Spinal cord (tissue), 9 donors: ENCODE measurements at regions not wholly inside any gene's neighbourhood (a gene's known extent, or its start where the extent isn't known, plus 50 kb on each side); places are given as distances from the start of the nearest gene placed in this dataset.
A peak's percentile ranks its signal among the peaks of the same experiment; 100 is the strongest.

Experiments
- DNase-seq, 6 donors: peaks; one replicate each; pipeline versions ENCODE4 v3.0.0 to v3.0.0-alpha.2; 2013 to 2015; ENCODE audit warnings: low spot score in 6 of 6, low read depth in 4 of 6
- H3K27ac ChIP-seq: one replicate; pipeline ENCODE4 v1.5.1; 2013; ENCODE audit warnings: low read depth, low read length, control low read depth
- H3K27me3 ChIP-seq: one replicate; pipeline ENCODE4 v1.6.1; 2013; ENCODE audit warnings: low read length; ENCODE audit not compliant: control insufficient read depth, insufficient read depth
- H3K36me3 ChIP-seq: one replicate; pipeline ENCODE4 v1.6.1; 2013; ENCODE audit warnings: low read length; ENCODE audit not compliant: control insufficient read depth, insufficient read depth
- H3K4me1 ChIP-seq: one replicate; pipeline ENCODE4 v1.6.1; 2013; ENCODE audit warnings: low read length; ENCODE audit not compliant: control insufficient read depth, insufficient read depth
- H3K4me3 ChIP-seq: one replicate; pipeline ENCODE4 v1.5.1; 2013; ENCODE audit warnings: low read depth, low read length, control low read depth
- H3K9me3 ChIP-seq: one replicate; pipeline ENCODE4 v1.6.1; 2013; ENCODE audit warnings: low read length; ENCODE audit not compliant: control insufficient read depth, insufficient read depth
- WGBS: methylation state at CpG from one replicate; pipeline ENCODE4 v1.1.5; 2013; ENCODE audit warnings: missing lambda C conversion rate; ENCODE audit not compliant: insufficient coverage; 5-methylcytosine and 5-hydroxymethylcytosine counted together
- donor health status: healthy.

DNA sequence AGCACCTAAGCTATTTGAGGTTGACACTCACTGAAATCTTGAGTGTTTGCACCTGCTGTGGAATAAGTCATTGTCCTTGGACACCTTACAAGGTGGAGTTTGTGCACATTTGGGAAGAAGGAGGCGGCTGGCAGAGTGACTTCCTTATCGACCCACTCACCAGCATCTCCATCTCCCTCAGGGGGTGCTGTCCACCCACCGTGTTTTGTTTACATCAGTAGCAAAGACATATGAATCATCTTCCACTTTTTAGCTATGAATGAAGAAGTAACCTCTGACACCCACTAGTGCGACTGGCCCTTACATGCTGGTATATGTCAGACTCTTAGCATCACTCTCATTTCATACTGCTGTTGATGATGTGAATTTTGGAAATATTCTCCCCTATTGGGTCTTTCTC lies 119.5 kb upstream of the SGK1 start:
- Histone ChIP-seq H3K9me3 (no peaks in the 10 kb centered on the region), H3K4me3 (no peak overlapping the region), H3K27me3 (no peaks in the 10 kb centered on the region), H3K4me1 (peaks cover 5% of the 10 kb centered on the region), H3K36me3 (no peaks in the 10 kb centered on the region), H3K27ac (no peak overlapping the region)
- WGBS = no CpG with 5 or more reads among the region's 4 CpGs
- no peak for DNase-seq

DNA sequence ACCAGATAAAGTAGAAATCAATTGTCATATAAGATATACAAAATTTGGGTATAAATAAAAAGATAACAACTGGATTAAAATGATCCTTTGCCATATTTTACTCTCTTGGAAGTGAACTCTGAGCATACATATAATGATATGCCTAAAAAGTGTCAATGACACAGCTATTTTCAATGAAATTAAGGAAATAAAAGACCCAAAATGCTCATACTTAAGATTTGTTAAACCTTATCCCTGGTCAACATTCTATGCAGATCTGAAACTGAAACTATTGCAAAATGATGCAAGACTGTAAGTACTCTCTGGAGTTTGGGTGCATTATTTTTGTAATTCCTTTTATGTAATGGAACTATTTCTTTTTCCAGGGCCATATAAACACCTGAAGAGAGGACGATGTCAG lies 119.0 kb upstream of the SGK1 start:
- Histone ChIP-seq H3K4me1 (peaks cover 5% of the 10 kb centered on the region), H3K4me3 (no peak overlapping the region), H3K36me3 (no peaks in the 10 kb centered on the region), H3K27ac (no peak overlapping the region), H3K27me3 (no peaks in the 10 kb centered on the region), H3K9me3 (no peaks in the 10 kb centered on the region)
- 0% methylated on average over 1 of the region's 1 CpG for WGBS
- no peak for DNase-seq

DNA sequence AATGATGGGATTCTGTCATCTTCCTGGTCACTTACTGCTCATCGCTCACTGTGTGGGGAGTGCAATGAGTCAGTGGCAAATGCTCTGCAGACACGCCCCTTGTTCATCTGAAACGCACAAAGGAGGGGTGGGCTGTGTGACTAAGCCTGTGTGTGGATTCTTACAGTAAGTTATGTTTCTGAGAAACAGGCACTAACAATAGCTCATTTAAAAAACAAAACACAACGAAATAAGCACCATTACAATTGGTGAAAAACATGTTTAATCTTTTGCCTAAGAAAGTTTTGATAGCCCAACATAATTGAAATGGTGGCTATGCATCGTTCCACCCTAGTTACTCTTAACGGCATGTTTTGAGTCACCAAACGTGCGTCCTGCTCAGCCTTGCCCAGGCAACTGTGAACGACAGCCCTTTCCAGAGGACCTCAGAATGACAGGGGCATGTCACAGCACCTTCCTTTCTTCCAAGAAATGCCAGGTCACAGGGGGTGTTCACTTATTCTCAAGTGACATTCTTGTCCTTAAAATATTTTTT lies 118.4 kb upstream of the SGK1 start:
- Histone ChIP-seq H3K27ac (no peak overlapping the region), H3K4me1 (peaks cover 5% of the 10 kb centered on the region), H3K36me3 (no peaks in the 10 kb centered on the region), H3K9me3 (no peaks in the 10 kb centered on the region), H3K27me3 (no peaks in the 10 kb centered on the region), H3K4me3 (no peak overlapping the region)
- DNase-seq = peak in 1 of 6 donors; percentile 15
- 72% methylated on average over 4 of the region's 9 CpGs for WGBS

DNA sequence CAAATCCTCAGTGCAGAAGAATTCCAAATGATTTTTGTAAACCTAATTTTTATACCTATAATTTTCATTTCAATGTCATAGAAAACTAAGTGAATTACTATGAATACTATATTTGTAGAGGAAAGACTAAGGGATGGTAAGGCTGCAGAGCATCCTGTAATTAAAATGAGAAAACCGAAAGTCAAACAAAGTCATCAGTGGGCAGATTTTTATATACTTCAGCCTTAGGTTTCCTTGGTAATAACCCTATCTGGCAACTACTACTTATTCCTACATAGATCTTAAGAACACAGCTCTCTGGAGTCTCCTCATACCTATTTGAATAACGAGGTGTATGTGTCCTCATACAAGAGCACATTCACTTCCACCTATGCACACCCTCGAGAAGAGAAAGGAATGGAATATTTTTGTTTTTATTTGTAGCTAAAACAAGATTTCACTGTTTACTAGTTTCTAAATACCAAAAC lies 117.9 kb upstream of the SGK1 start:
- H3K27me3 ChIP-seq = no peaks in the 10 kb centered on the region
- no peaks in the 10 kb centered on the region for H3K36me3 ChIP-seq
- WGBS = no CpG with 5 or more reads among the region's 3 CpGs
- peaks cover 5% of the 10 kb centered on the region for H3K4me1 ChIP-seq
- no peaks in the 10 kb centered on the region for H3K9me3 ChIP-seq
- no peak overlapping the region for H3K27ac ChIP-seq
- no peak for DNase-seq
- no peak overlapping the region for H3K4me3 ChIP-seq

DNA sequence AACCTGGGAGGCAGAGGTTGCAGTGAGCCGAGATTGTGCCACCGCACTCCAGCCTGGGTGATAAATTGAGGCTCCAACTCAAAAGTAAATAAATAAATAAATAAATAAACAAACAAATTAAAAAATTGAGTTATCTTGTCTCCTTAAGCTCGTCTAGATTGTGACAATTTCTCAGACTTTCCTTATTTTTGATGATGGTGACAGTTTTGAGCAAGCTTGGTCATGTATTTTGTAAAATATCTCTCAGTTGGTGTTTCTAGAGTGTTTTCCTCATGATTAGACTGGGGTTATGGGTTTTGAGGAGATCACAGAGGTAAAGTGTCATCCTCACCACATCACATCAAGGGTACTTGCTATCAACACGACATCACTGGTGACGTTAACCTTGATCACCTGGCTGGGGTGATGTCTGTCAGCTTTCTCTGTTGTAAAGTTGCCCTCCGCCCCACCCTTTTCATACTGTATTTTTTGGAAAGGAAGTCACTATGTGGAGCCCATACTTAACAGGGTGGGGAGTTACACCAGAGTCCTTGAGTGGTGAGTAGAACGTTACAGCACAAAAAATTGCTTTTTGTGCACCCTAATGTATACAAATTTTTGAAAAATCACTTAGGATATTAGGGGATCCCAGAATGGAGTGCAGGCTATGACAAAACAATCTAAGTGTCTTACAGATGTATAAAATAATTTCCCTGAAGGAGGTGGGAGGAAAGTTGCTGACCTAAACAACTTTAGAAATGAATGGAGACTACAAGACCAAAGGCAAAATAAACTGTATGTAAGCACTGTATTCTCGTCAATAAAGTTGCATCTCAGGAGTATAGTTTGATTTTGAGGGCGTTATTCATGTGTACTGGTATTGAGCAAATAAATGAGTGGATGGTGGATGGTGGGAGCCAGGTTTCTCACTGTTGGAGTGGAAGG lies 116.4 kb upstream of the SGK1 start:
- Histone ChIP-seq H3K27ac (no peak overlapping the region), H3K4me1 (peaks cover 5% of the 10 kb centered on the region), H3K9me3 (no peaks in the 10 kb centered on the region), H3K36me3 (no peaks in the 10 kb centered on the region), H3K4me3 (no peak overlapping the region), H3K27me3 (no peaks in the 10 kb centered on the region)
- DNase-seq = no peak
- 96% methylated on average over 3 of the region's 9 CpGs for WGBS

DNA sequence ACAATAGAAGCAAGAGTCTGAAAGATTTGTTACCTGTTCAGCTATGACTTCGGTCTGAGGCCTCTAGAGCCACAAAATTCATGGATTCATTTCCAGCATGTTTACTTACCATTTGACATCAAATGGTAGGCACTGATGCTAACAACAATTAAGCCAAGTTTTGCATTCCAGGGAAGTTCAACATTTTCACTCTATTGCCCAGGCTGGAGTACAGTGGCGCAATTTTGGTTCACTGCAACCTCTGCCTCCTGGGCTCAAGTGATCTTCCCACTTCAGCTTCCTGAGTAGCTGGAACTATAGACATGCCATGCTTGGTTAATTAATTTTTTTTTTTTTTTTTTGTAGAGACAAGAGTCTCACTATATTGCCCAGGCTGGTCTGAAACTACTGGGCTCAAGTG lies 114.1 kb upstream of the SGK1 start:
- Histone ChIP-seq H3K27ac (no peak overlapping the region), H3K36me3 (no peaks in the 10 kb centered on the region), H3K4me3 (no peak overlapping the region), H3K4me1 (peaks cover 5% of the 10 kb centered on the region), H3K9me3 (no peaks in the 10 kb centered on the region), H3K27me3 (no peaks in the 10 kb centered on the region)
- no peak for DNase-seq
- WGBS = 0% methylated on average over 1 of the region's 2 CpGs

DNA sequence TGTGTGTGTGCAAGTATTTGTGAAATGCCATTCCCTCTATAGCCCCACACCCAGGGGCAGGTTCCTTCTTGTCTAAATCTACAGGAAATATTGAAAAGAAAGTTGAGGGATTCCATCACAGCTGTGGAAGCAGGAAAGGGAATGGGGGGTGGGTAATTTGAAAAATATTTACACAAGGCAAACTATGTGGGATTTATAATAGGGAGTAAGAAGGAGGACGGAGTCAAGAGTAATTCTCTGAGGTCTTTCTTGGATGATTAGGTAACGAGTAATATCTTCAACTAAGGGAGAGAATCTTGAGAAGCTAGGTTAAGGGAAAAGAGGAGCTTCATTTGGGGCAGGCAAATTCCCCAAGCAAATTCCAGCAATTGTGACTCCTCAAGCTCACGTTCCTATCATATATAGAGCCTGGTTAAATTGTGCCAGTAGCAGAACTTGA lies 113.5 kb upstream of the SGK1 start:
- DNase-seq = no peak
- Histone ChIP-seq H3K4me1 (peaks cover 4% of the 10 kb centered on the region), H3K4me3 (no peak overlapping the region), H3K9me3 (no peaks in the 10 kb centered on the region), H3K27me3 (no peaks in the 10 kb centered on the region), H3K27ac (no peak overlapping the region), H3K36me3 (no peaks in the 10 kb centered on the region)
- WGBS = 75% methylated on average over 2 of the region's 3 CpGs

DNA sequence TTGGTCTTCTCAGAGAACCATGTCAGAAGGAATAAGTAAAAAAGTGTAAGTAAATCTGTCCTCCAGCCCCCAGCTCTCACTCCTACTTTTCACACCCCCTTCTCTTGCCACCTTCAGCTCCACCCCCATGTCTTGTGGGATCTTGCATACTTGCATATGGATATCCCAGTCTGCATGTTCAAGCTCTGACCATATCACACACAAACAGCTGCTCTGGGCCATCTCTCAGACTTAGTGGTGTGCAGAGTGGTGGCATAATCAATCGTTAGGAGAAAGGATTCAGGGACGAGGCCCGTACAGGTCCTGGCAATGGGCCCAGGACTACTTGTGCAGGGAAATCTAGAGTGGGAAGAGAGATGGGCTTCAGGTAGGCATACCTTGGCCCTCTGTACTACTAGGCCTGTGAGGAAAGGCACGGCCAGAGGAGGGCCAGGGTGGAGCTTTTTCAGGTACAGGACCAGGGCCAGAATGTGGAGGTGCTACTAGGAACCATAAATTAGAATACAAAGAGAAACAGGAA lies 112.0 kb upstream of the SGK1 start:
- Histone ChIP-seq H3K9me3 (no peaks in the 10 kb centered on the region), H3K4me1 (no peaks in the 10 kb centered on the region), H3K36me3 (no peaks in the 10 kb centered on the region), H3K27me3 (no peaks in the 10 kb centered on the region), H3K4me3 (no peak overlapping the region), H3K27ac (no peak overlapping the region)
- DNase-seq = no peak
- 72% methylated on average over 4 of the region's 4 CpGs for WGBS

DNA sequence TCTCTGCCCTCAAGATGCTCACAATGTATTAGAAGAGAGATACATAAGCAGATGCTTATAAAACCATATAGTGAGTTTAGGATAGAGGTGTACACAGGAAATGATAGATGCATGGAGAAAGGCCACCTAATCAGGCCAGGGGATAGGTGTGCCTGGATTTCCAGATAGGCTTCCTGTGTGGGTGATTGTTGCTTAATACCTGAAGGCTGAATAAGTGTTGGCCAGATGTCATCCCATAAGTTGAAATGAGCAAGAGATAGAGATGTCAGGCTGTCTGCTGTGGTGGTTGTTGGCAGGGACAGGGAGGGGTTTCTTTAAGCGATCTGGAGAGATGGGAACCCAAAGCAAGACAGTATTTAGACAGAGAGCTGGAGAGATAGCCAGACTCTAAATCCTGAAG lies 109.8 kb upstream of the SGK1 start:
- WGBS = no CpG with 5 or more reads among the region's 1 CpG
- no peaks in the 10 kb centered on the region for H3K27me3 ChIP-seq
- DNase-seq = no peak

DNA sequence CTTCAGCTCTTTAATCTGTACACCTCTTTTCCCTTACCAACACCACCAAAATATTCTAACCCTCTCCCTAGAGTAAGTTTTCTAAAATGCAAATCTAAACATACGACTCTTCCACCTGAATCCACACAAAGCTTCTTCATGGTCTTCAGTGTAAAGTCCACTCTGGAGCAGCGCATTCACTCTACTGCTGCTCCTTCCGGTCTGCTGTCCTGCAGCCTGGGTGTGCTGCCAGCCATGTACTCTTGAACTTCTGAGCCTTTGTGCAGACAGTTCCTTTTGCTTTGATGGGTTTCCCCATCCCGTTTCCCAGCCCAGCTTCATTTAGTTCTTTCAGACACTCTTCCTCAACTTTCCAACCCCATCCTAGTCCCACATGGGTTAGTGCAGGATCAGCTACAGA lies 108.7 kb upstream of the SGK1 start:
- H3K27me3 ChIP-seq = no peaks in the 10 kb centered on the region
- WGBS = 84% methylated on average over 2 of the region's 4 CpGs
- no peaks in the 10 kb centered on the region for H3K36me3 ChIP-seq
- H3K9me3 ChIP-seq = no peaks in the 10 kb centered on the region
- no peaks in the 10 kb centered on the region for H3K4me1 ChIP-seq
- no peak for DNase-seq
- no peak overlapping the region for H3K4me3 ChIP-seq
- H3K27ac ChIP-seq = no peak overlapping the region

More for the DNA sequence above, 109.8 kb upstream of the SGK1 start:
- H3K27ac ChIP-seq = no peak overlapping the region
- no peak overlapping the region for H3K4me3 ChIP-seq
- no peaks in the 10 kb centered on the region for H3K4me1 ChIP-seq
- H3K36me3 ChIP-seq = no peaks in the 10 kb centered on the region
- H3K9me3 ChIP-seq = no peaks in the 10 kb centered on the region
